HG03045 (cell line): ENCODE measurements at regions not wholly inside any gene's neighbourhood (a gene's known extent, or its start where the extent isn't known, plus 50 kb on each side); places are given as distances from the start of the nearest gene placed in this dataset.
"Not testable (repeated sequence)": the region's sequence is repeated elsewhere in the genome, so short reads cannot be mapped to it uniquely, and the experiment has no call there.

Source experiments
- ATAC-seq: cut with Tn5 transposase; IDR thresholded peaks from one replicate; pipeline ENCODE4 v1.9.1; 2021; ENCODE audit warnings: mild to moderate bottlenecking, moderate library complexity; ENCODE audit not compliant: unreplicated experiment

- no peak for ATAC-seq
These were observed 612.5 kb downstream of the FSCB start for GRCh38 chr14:43894534-43894933.

- ATAC-seq: no peak
These were observed 619.6 kb downstream of the FSCB start for GRCh38 chr14:43887523-43887922.

GRCh38 chr14:43877351-43877960 lies 629.6 kb downstream of the FSCB start:
- no peak for ATAC-seq

GRCh38 chr14:43872752-43873655 lies 634.1 kb downstream of the FSCB start:
- ATAC-seq: no peak

GRCh38 chr14:43872222-43872621 lies 634.9 kb downstream of the FSCB start:
- no peak for ATAC-seq

GRCh38 chr14:43858981-43859380 lies 648.1 kb downstream of the FSCB start:
- no peak for ATAC-seq

GRCh38 chr14:43855556-43855955 lies 651.5 kb downstream of the FSCB start:
- no peak for ATAC-seq

GRCh38 chr14:43853541-43853940 lies 653.5 kb downstream of the FSCB start:
- ATAC-seq: no peak

GRCh38 chr14:43803076-43803689 lies 703.9 kb downstream of the FSCB start:
- ATAC-seq: no peak

GRCh38 chr14:43795600-43796228 lies 711.4 kb downstream of the FSCB start:
- no peak for ATAC-seq

- ATAC-seq: no peak
These were observed 713.5 kb downstream of the FSCB start for GRCh38 chr14:43793579-43793978.

- ATAC-seq: no peak
These were observed 714.1 kb downstream of the FSCB start for GRCh38 chr14:43792980-43793379.

- ATAC-seq: no peak
These were observed 716.4 kb downstream of the FSCB start for GRCh38 chr14:43790681-43791080.

- ATAC-seq: no peak
These were observed 717.6 kb downstream of the FSCB start for GRCh38 chr14:43789458-43789857.

GRCh38 chr14:43786066-43786762 lies 720.9 kb downstream of the FSCB start:
- ATAC-seq: no peak

GRCh38 chr14:43784432-43784831 lies 722.7 kb downstream of the FSCB start:
- not testable (repeated sequence) for ATAC-seq

GRCh38 chr14:43778937-43779639 lies 728.0 kb downstream of the FSCB start:
- no peak for ATAC-seq

- no peak for ATAC-seq
These were observed 728.5 kb downstream of the FSCB start for GRCh38 chr14:43778570-43778936.

- no peak for ATAC-seq
These were observed 741.6 kb downstream of the FSCB start for GRCh38 chr14:43765474-43765873.

- ATAC-seq: no peak
These were observed 742.6 kb downstream of the FSCB start for GRCh38 chr14:43764433-43764832.
